ENCODE measurements at regions not wholly inside any gene's neighbourhood (a gene's known extent, or its start where the extent isn't known, plus 50 kb on each side); places are given as distances from the start of the nearest gene placed in this dataset.

- no peak for DNase-seq (ENCODE audit: low spot score)
- TF ChIP-seq CTCF (IDR thresholded peaks at IDR 0.05; ENCODE audit: borderline replicate concordance, control extremely low read depth, extremely low read depth, insufficient read depth, missing control alignments) = no peak
- in situ Hi-C loops (cut with MboI; ENCODE audit: low sequenced_read_pairs, unreplicated experiment) = no loop called here
Measured at GRCh38 chr2:196501836-196502235, 137.7 kb upstream of the CCDC150 start.

- in situ Hi-C loops (cut with MboI; ENCODE audit: low sequenced_read_pairs, unreplicated experiment) = no loop called here
- DNase-seq (ENCODE audit: low spot score) = no peak
- TF ChIP-seq CTCF (IDR thresholded peaks at IDR 0.05; ENCODE audit: borderline replicate concordance, control extremely low read depth, extremely low read depth, insufficient read depth, missing control alignments) = no peak
Measured at GRCh38 chr2:196502386-196502785, 137.1 kb upstream of the CCDC150 start.

- no peak for DNase-seq (ENCODE audit: low spot score)
- in situ Hi-C loops (cut with MboI; ENCODE audit: low sequenced_read_pairs, unreplicated experiment) = no loop called here
- TF ChIP-seq CTCF (IDR thresholded peaks at IDR 0.05; ENCODE audit: borderline replicate concordance, control extremely low read depth, extremely low read depth, insufficient read depth, missing control alignments) = no peak
Measured at GRCh38 chr2:196503398-196503797, 136.1 kb upstream of the CCDC150 start.

GRCh38 chr2:196504788-196505187, 134.7 kb upstream of the CCDC150 start:
- TF ChIP-seq CTCF (IDR thresholded peaks at IDR 0.05; ENCODE audit: borderline replicate concordance, control extremely low read depth, extremely low read depth, insufficient read depth, missing control alignments) = no peak
- no peak for DNase-seq (ENCODE audit: low spot score)
- in situ Hi-C loops (cut with MboI; ENCODE audit: low sequenced_read_pairs, unreplicated experiment) = no loop called here

- TF ChIP-seq CTCF (IDR thresholded peaks at IDR 0.05; ENCODE audit: borderline replicate concordance, control extremely low read depth, extremely low read depth, insufficient read depth, missing control alignments) = no peak
- DNase-seq (ENCODE audit: low spot score) = no peak
- in situ Hi-C loops (cut with MboI; ENCODE audit: low sequenced_read_pairs, unreplicated experiment) = no loop called here
Measured at GRCh38 chr2:196510246-196510645, 129.3 kb upstream of the CCDC150 start.

- in situ Hi-C loops (cut with MboI; ENCODE audit: low sequenced_read_pairs, unreplicated experiment) = no loop called here
- no peak for DNase-seq (ENCODE audit: low spot score)
- no peak for TF ChIP-seq CTCF (IDR thresholded peaks at IDR 0.05; ENCODE audit: borderline replicate concordance, control extremely low read depth, extremely low read depth, insufficient read depth, missing control alignments)
Measured at GRCh38 chr2:196511258-196512168, 128.0 kb upstream of the CCDC150 start.

Data from GM13976 (cell line).